CD14-positive monocyte (primary cell): ENCODE measurements at regions not wholly inside any gene's neighbourhood (a gene's known extent, or its start where the extent isn't known, plus 50 kb on each side); places are given as distances from the start of the nearest gene placed in this dataset.

ENCODE experiments used
- DNase-seq, 3 donors: peaks; one replicate each; pipeline ENCODE4 v3.0.0-alpha.2; 2011 to 2022
- H2AFZ ChIP-seq: 2 replicates; pipeline ENCODE4 v1.6.0; 2012; ENCODE audit warnings: mild to moderate bottlenecking, low read depth, low read length, inconsistent platforms; ENCODE audit not compliant: insufficient read depth, poor library complexity, severe bottlenecking
- H3K27ac ChIP-seq, 2 donors: 1 replicate in 1 of 2; 2 replicates in 1 of 2; pipeline ENCODE4 v1.5.1; 2012 to 2013; ENCODE audit warnings: low read length in 2 of 2, control low read depth in 1 of 2, inconsistent platforms in 1 of 2, low read depth in 1 of 2, mild to moderate bottlenecking in 1 of 2
- H3K27me3 ChIP-seq, 2 donors: one replicate each; pipeline versions ENCODE4 v1.6.0 to v1.6.1; 2011 to 2013; ENCODE audit warnings: low read length in 2 of 2; ENCODE audit not compliant: control insufficient read depth in 2 of 2, insufficient read depth in 2 of 2
- H3K36me3 ChIP-seq, 2 donors: replicated peaks in 1 of 2; 1 replicate in 1 of 2; 2 replicates in 1 of 2; pipeline versions ENCODE4 v1.5.1 to v1.6.1; 2012 to 2013; ENCODE audit warnings: low read length in 2 of 2, control low read depth in 1 of 2, inconsistent platforms in 1 of 2, mild to moderate bottlenecking in 1 of 2; ENCODE audit not compliant: insufficient read depth in 2 of 2, control insufficient read depth in 1 of 2
- H3K4me1 ChIP-seq, 2 donors: 1 replicate in 1 of 2; 2 replicates in 1 of 2; pipeline versions ENCODE4 v1.5.1 to v1.6.1; 2012 to 2013; ENCODE audit warnings: low read length in 2 of 2, control low read depth in 1 of 2, inconsistent platforms in 1 of 2, mild to moderate bottlenecking in 1 of 2, moderate library complexity in 1 of 2; ENCODE audit not compliant: insufficient read depth in 2 of 2, control insufficient read depth in 1 of 2
- H3K4me2 ChIP-seq: replicated peaks from 2 replicates; pipeline ENCODE3; 2012; ENCODE audit warnings: low read length, moderate library complexity, mild to moderate bottlenecking; ENCODE audit not compliant: poor library complexity, severe bottlenecking; ENCODE audit errors: extremely low read depth
- H3K4me3 ChIP-seq, 3 experiments: fragments of 200-600 bp in 1 of 3; sonication (generic) in 1 of 3; replicated peaks in 1 of 3; 1 replicate in 2 of 3; 2 replicates in 1 of 3; pipeline ENCODE4 v1.5.1; 2011 to 2013; ENCODE audit warnings: low read length in 3 of 3, mild to moderate bottlenecking in 3 of 3, control low read depth in 2 of 3, low read depth in 2 of 3, inconsistent platforms in 1 of 3, moderate library complexity in 1 of 3
- H3K79me2 ChIP-seq: 2 replicates; pipeline ENCODE4 v1.6.0; 2012; ENCODE audit warnings: mild to moderate bottlenecking, control low read depth, inconsistent platforms, low read length, moderate library complexity; ENCODE audit not compliant: insufficient read depth
- H3K9ac ChIP-seq: 2 replicates; pipeline ENCODE4 v1.6.0; 2017; ENCODE audit warnings: low read length, mild to moderate bottlenecking; ENCODE audit not compliant: insufficient read depth, poor library complexity, severe bottlenecking
- H3K9me3 ChIP-seq, 2 donors: replicated peaks in 1 of 2; 1 replicate in 1 of 2; 2 replicates in 1 of 2; pipeline versions ENCODE4 v1.5.1 to v1.6.1; 2012 to 2013; ENCODE audit warnings: low read length in 2 of 2, control low read depth in 1 of 2; ENCODE audit not compliant: control insufficient read depth in 1 of 2, insufficient read depth in 1 of 2
- H4K20me1 ChIP-seq: 2 replicates; pipeline ENCODE4 v1.6.0; 2012; ENCODE audit warnings: mild to moderate bottlenecking, low read length, control low read depth, moderate library complexity; ENCODE audit not compliant: insufficient read depth
- H3K27ac Mint-ChIP-seq, 7 donors: one replicate each; pipeline ENCODE4 v1.8.0; 2020; ENCODE audit warnings: mild to moderate bottlenecking in 7 of 7, mixed read lengths in 7 of 7, moderate library complexity in 6 of 7, inconsistent platforms in 2 of 7
- H3K27me3 Mint-ChIP-seq, 3 donors: one replicate each; pipeline ENCODE4 v1.8.0; 2021 to 2022; ENCODE audit warnings: low read depth in 3 of 3, mild to moderate bottlenecking in 3 of 3, mixed read lengths in 3 of 3, moderate library complexity in 3 of 3, inconsistent platforms in 1 of 3
- H3K36me3 Mint-ChIP-seq, 2 donors: one replicate each; pipeline ENCODE4 v1.8.0; 2020; ENCODE audit warnings: mixed read lengths in 2 of 2, inconsistent platforms in 1 of 2, mild to moderate bottlenecking in 1 of 2
- H3K4me1 Mint-ChIP-seq: one replicate; pipeline ENCODE4 v1.8.0; 2020; ENCODE audit warnings: mild to moderate bottlenecking, mixed read lengths
- H3K4me3 Mint-ChIP-seq, 2 donors: one replicate each; pipeline ENCODE4 v1.8.0; 2020; ENCODE audit warnings: mild to moderate bottlenecking in 2 of 2, mixed read lengths in 2 of 2, moderate library complexity in 1 of 2
- H3K9me3 Mint-ChIP-seq, 7 donors: one replicate each; pipeline ENCODE4 v1.8.0; 2020 to 2022; ENCODE audit warnings: mixed read lengths in 7 of 7, mild to moderate bottlenecking in 6 of 7, moderate library complexity in 6 of 7, inconsistent platforms in 2 of 7
- WGBS: methylation state at CpG from one replicate; pipeline ENCODE4 v1.1.5; 2013; ENCODE audit warnings: missing lambda C conversion rate; ENCODE audit not compliant: insufficient coverage; 5-methylcytosine and 5-hydroxymethylcytosine counted together
- intact Hi-C, 2 donors: fragments of 100-400 bp; cut with micrococcal nuclease; formaldehyde crosslinking; loops; one replicate each; pipeline versions ENCODE4 v1.15.0 to v1.15.1; 2023
- TF ChIP-seq, protein P1 (sequence below): fragments of 200-600 bp; IDR thresholded peaks from one replicate; pipeline ENCODE4 v1.8.0; 2022; ENCODE audit warnings: antibody characterized with exemption, mild to moderate bottlenecking

DNA sequence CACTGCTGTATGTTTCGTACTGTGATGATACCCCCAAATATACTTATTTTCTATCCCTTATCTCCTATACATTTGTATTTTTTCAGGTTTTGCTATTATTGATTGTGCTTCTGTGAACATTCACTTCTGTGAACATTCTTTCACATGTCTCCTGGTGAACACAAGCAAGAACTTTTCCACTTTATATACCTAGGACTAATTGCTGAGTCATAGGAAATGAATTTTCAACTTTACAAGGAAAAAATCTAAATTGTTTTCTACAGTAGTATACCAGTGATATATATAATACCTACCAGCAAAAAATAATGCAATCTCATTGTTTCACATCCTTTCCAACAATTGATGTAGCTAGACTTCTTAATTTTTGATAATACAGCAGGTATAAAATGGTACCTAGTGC is 139.5 kb upstream of the MAGEB18 start:
- peaks cover 0 to 10% of the 10 kb centered on the region in 2 donors for H3K9me3 ChIP-seq
- H4K20me1 ChIP-seq: no peaks in the 10 kb centered on the region
- intact Hi-C loops: no loop called here
- H3K27ac ChIP-seq: no peak overlapping the region
- no peaks in the 10 kb centered on the region for H3K4me1 ChIP-seq
- Mint-ChIP-seq H3K36me3 (no peaks in the 10 kb centered on the region), H3K4me1 (no peaks in the 10 kb centered on the region), H3K27me3 (no peaks in the 10 kb centered on the region), H3K27ac (no peak overlapping the region), H3K4me3 (no peak overlapping the region), H3K9me3 (peaks cover 0 to 5% (median 1%) of the 10 kb centered on the region in 7 donors)
- no peaks in the 10 kb centered on the region for H3K79me2 ChIP-seq
- H3K4me3 ChIP-seq: no peak overlapping the region
- no peak for DNase-seq
- H3K27me3 ChIP-seq: no peaks in the 10 kb centered on the region
- H3K36me3 ChIP-seq: no peaks in the 10 kb centered on the region
- no peak overlapping the region for H3K4me2 ChIP-seq
- no CpG with 5 or more reads among the region's 1 CpG for WGBS
- H3K9ac ChIP-seq: no peak overlapping the region
- TF ChIP-seq, protein P1, sequence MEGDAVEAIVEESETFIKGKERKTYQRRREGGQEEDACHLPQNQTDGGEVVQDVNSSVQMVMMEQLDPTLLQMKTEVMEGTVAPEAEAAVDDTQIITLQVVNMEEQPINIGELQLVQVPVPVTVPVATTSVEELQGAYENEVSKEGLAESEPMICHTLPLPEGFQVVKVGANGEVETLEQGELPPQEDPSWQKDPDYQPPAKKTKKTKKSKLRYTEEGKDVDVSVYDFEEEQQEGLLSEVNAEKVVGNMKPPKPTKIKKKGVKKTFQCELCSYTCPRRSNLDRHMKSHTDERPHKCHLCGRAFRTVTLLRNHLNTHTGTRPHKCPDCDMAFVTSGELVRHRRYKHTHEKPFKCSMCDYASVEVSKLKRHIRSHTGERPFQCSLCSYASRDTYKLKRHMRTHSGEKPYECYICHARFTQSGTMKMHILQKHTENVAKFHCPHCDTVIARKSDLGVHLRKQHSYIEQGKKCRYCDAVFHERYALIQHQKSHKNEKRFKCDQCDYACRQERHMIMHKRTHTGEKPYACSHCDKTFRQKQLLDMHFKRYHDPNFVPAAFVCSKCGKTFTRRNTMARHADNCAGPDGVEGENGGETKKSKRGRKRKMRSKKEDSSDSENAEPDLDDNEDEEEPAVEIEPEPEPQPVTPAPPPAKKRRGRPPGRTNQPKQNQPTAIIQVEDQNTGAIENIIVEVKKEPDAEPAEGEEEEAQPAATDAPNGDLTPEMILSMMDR: no peak
- no peak overlapping the region for H2AFZ ChIP-seq

DNA sequence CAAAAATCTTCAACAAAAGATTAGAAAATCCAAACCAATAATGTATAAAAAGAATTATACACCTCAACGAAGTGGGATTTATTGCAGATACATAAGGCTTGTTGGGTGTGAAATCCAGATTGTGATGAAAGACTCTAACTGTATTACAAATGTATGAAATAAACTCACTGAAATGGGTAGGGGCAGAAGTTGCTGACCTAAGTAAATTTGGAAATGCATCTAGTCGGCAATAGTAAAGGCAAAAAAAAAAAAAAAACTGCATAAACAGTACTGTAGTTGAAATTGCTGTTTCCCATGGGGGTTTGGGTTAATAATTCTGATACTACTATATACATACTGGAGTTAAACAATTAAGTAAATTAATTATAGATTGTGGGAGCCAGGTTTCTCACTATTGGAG is 130.7 kb upstream of the MAGEB18 start:
- Histone ChIP-seq H3K9me3 (peaks cover 0 to 8% of the 10 kb centered on the region in 2 donors), H3K9ac (no peak overlapping the region), H3K27ac (no peak overlapping the region), H4K20me1 (no peaks in the 10 kb centered on the region), H3K36me3 (no peaks in the 10 kb centered on the region), H3K4me3 (no peak overlapping the region), H2AFZ (no peak overlapping the region), H3K4me1 (no peaks in the 10 kb centered on the region), H3K79me2 (no peaks in the 10 kb centered on the region), H3K4me2 (no peak overlapping the region), H3K27me3 (no peaks in the 10 kb centered on the region)
- Mint-ChIP-seq H3K4me3 (no peak overlapping the region), H3K9me3 (peaks cover 0 to 6% (median 1%) of the 10 kb centered on the region in 7 donors), H3K27me3 (peaks cover 0 to 4% (median 0%) of the 10 kb centered on the region in 3 donors), H3K4me1 (no peaks in the 10 kb centered on the region), H3K36me3 (no peaks in the 10 kb centered on the region), H3K27ac (no peak overlapping the region)
- intact Hi-C loops: no loop called here
- DNase-seq: no peak
- TF ChIP-seq, protein P1: no peak
- whole genome bisulfite sequencing: no CpG with 5 or more reads among the region's 2 CpGs
